ENCODE measurements at regions not wholly inside any gene's neighbourhood (a gene's known extent, or its start where the extent isn't known, plus 50 kb on each side); places are given as distances from the start of the nearest gene placed in this dataset.

DNA sequence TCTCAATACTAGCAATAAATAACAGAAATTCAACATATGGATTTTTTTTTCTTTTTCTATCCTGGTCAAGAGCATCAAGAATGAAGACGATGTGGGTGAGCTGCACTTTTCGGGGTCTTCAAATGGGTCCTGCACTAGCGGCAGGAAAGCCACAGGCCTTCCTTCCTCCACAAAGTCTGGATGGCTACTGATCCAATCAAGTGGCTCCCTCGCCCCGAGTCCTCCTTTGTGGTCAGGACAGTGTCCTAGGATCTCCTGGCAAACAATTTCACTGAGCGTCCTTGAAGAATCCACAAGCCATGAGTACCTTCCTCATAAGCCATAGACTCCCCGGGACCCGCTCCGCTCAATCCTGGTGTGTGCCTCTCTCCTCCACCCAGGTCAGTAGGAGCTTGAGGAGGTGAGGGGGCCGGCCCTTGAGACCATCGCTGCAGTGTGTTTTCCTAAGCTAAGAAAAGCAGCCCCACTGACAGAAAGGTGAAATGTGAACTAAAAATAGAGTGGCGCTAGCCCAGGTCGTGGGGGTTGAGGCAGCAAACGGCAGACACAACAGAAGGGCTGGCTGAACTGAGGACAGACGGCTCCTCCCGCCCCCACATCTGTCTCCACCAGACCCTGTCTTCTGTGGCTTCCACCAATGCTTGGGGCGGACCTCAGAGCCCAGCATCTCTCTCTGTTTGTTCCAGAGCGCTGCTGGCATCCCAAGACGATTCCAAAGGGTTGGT is 202.3 kb downstream of the HERPUD2 start:
- TF ChIP-seq SMC3 (conservative IDR thresholded peaks at IDR 0.05; ENCODE audit: poor library complexity), result no peak
- no peak for TF ChIP-seq MXI1 (conservative IDR thresholded peaks at IDR 0.05; ENCODE audit: poor library complexity, severe bottlenecking)
- no peak for TF ChIP-seq POLR2AphosphoS5 (IDR thresholded peaks at IDR 0.05)
- TF ChIP-seq, protein P1, sequence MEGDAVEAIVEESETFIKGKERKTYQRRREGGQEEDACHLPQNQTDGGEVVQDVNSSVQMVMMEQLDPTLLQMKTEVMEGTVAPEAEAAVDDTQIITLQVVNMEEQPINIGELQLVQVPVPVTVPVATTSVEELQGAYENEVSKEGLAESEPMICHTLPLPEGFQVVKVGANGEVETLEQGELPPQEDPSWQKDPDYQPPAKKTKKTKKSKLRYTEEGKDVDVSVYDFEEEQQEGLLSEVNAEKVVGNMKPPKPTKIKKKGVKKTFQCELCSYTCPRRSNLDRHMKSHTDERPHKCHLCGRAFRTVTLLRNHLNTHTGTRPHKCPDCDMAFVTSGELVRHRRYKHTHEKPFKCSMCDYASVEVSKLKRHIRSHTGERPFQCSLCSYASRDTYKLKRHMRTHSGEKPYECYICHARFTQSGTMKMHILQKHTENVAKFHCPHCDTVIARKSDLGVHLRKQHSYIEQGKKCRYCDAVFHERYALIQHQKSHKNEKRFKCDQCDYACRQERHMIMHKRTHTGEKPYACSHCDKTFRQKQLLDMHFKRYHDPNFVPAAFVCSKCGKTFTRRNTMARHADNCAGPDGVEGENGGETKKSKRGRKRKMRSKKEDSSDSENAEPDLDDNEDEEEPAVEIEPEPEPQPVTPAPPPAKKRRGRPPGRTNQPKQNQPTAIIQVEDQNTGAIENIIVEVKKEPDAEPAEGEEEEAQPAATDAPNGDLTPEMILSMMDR (IDR thresholded peaks at IDR 0.05; ENCODE audit: poor library complexity, severe bottlenecking), result no peak
- TF ChIP-seq, protein P2, sequence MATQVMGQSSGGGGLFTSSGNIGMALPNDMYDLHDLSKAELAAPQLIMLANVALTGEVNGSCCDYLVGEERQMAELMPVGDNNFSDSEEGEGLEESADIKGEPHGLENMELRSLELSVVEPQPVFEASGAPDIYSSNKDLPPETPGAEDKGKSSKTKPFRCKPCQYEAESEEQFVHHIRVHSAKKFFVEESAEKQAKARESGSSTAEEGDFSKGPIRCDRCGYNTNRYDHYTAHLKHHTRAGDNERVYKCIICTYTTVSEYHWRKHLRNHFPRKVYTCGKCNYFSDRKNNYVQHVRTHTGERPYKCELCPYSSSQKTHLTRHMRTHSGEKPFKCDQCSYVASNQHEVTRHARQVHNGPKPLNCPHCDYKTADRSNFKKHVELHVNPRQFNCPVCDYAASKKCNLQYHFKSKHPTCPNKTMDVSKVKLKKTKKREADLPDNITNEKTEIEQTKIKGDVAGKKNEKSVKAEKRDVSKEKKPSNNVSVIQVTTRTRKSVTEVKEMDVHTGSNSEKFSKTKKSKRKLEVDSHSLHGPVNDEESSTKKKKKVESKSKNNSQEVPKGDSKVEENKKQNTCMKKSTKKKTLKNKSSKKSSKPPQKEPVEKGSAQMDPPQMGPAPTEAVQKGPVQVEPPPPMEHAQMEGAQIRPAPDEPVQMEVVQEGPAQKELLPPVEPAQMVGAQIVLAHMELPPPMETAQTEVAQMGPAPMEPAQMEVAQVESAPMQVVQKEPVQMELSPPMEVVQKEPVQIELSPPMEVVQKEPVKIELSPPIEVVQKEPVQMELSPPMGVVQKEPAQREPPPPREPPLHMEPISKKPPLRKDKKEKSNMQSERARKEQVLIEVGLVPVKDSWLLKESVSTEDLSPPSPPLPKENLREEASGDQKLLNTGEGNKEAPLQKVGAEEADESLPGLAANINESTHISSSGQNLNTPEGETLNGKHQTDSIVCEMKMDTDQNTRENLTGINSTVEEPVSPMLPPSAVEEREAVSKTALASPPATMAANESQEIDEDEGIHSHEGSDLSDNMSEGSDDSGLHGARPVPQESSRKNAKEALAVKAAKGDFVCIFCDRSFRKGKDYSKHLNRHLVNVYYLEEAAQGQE (IDR thresholded peaks at IDR 0.05; ENCODE audit: borderline replicate concordance), result no peak
- no peak for TF ChIP-seq EP300 (conservative IDR thresholded peaks at IDR 0.05; ENCODE audit: poor library complexity, severe bottlenecking)
- TF ChIP-seq EZH2 (IDR thresholded peaks at IDR 0.05; ENCODE audit: borderline replicate concordance, insufficient read depth, low read length, poor library complexity, severe bottlenecking), result no peak
